Astrocyte (in vitro differentiated cells and primary cell): ENCODE measurements at regions not wholly inside any gene's neighbourhood (a gene's known extent, or its start where the extent isn't known, plus 50 kb on each side); places are given as distances from the start of the nearest gene placed in this dataset.

Source experiments
- DNase-seq: peaks from one replicate; pipeline ENCODE4 v3.0.0-alpha.2; 2010; ENCODE audit warnings: low read depth
- FAIRE-seq: peaks from 2 replicates; lab custom pipeline; 2011; peaks lifted over from hg19 to GRCh38; lab: Jason Lieb, UNC
- H2AFZ ChIP-seq: 2 replicates; pipeline ENCODE4 v1.6.0; 2012; ENCODE audit warnings: low read depth, low read length, inconsistent platforms
- H3K27ac ChIP-seq: 2 replicates; pipeline ENCODE4 v1.5.1; 2011; ENCODE audit warnings: low read depth, low read length, inconsistent platforms
- H3K27me3 ChIP-seq: 2 replicates; pipeline ENCODE4 v1.6.0; 2011; ENCODE audit warnings: low read length, inconsistent platforms; ENCODE audit not compliant: insufficient read depth
- H3K36me3 ChIP-seq: 2 replicates; pipeline ENCODE4 v1.5.1; 2011; ENCODE audit warnings: low read length, inconsistent platforms; ENCODE audit not compliant: insufficient read depth
- H3K4me1 ChIP-seq: 2 replicates; pipeline ENCODE4 v1.5.1; 2011; ENCODE audit warnings: low read length, inconsistent platforms; ENCODE audit not compliant: insufficient read depth
- H3K4me2 ChIP-seq: 2 replicates; pipeline ENCODE4 v1.6.0; 2012; ENCODE audit warnings: low read length, inconsistent platforms
- H3K4me3 ChIP-seq: 2 replicates; pipeline ENCODE4 v1.5.1; 2011; ENCODE audit warnings: low read depth, mild to moderate bottlenecking, low read length, inconsistent platforms; ENCODE audit not compliant: insufficient read depth
- H3K79me2 ChIP-seq: 2 replicates; pipeline ENCODE4 v1.6.0; 2012; ENCODE audit warnings: mild to moderate bottlenecking, low read length, inconsistent platforms; ENCODE audit not compliant: insufficient read depth
- H3K9ac ChIP-seq: 2 replicates; pipeline ENCODE4 v1.6.0; 2012; ENCODE audit warnings: mild to moderate bottlenecking, low read length, inconsistent platforms
- H3K9me3 ChIP-seq: 2 replicates; pipeline ENCODE4 v1.5.1; 2012; ENCODE audit warnings: low read depth, mild to moderate bottlenecking, low read length, inconsistent platforms; ENCODE audit not compliant: insufficient read depth
- H4K20me1 ChIP-seq: 2 replicates; pipeline ENCODE4 v1.6.0; 2012; ENCODE audit warnings: low read length, inconsistent platforms; ENCODE audit not compliant: insufficient read depth
- H3K27ac Mint-ChIP-seq: one replicate; pipeline ENCODE4 v1.8.0; 2021; ENCODE audit warnings: mild to moderate bottlenecking, mixed read lengths; ENCODE audit not compliant: unreplicated experiment
- H3K27me3 Mint-ChIP-seq: one replicate; pipeline ENCODE4 v1.8.0; 2021; ENCODE audit warnings: low read depth, mixed read lengths; ENCODE audit not compliant: unreplicated experiment
- H3K36me3 Mint-ChIP-seq: one replicate; pipeline ENCODE4 v1.8.0; 2021; ENCODE audit warnings: low read depth, mixed read lengths; ENCODE audit not compliant: unreplicated experiment
- H3K4me1 Mint-ChIP-seq: one replicate; pipeline ENCODE4 v1.8.0; 2021; ENCODE audit warnings: low read depth, mixed read lengths; ENCODE audit not compliant: unreplicated experiment
- H3K4me3 Mint-ChIP-seq: one replicate; pipeline ENCODE4 v1.8.0; 2021; ENCODE audit warnings: mild to moderate bottlenecking, moderate library complexity, mixed read lengths; ENCODE audit not compliant: unreplicated experiment
- H3K9me3 Mint-ChIP-seq: one replicate; pipeline ENCODE4 v1.8.0; 2021; ENCODE audit warnings: mild to moderate bottlenecking, mixed read lengths; ENCODE audit not compliant: unreplicated experiment
- CTCF ChIP-seq: IDR thresholded peaks from 2 replicates; pipeline ENCODE4 v1.5.1; 2011; ENCODE audit warnings: low read depth, mild to moderate bottlenecking, inconsistent platforms, low read length, moderate library complexity; ENCODE audit not compliant: insufficient read depth
- EZH2 ChIP-seq: IDR thresholded peaks from 2 replicates; pipeline ENCODE4 v1.6.1; 2012; ENCODE audit warnings: mild to moderate bottlenecking, low read length, inconsistent platforms; ENCODE audit not compliant: insufficient read depth

DNA sequence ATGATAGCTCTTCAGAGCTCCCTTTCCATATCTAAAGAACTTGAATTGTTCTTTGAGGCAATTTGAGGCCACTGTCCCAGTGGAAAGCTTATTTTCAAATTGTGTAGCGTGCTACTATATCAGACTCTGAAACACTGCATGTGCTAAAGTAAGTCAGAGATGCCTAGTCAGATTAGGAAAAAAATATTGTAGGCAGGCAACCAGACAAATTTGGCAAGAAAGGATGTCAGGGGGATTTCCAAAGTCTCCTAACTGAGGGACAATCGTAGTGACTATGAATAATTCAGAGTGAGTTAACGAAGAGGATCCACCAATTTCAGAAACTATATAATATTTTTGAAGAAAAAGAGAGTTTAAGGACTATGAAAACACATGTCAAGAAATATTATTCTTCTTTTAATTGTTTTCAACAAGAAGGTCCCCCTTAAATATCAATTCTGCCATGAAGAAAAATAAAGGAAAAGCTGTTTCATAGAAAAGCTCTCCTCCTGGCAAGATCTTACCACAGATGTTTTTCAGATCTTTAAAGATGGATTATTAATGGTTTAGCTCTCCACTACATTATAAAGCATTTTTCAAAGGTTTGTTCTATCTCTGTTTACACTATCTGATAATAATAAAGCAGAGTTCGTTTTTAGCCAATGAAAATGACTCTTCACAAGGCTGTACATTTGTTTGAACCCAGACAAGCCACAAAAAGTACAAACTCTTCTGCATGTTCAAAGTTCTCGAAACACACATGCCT is 273.5 kb upstream of the PTGER4 start:
- no peak overlapping the region for H3K27ac ChIP-seq
- Mint-ChIP-seq H3K4me3 (no peak overlapping the region), H3K36me3 (no peaks in the 10 kb centered on the region), H3K27me3 (no peaks in the 10 kb centered on the region), H3K27ac (no peak overlapping the region), H3K4me1 (peaks cover 27% of the 10 kb centered on the region), H3K9me3 (no peaks in the 10 kb centered on the region)
- no peaks in the 10 kb centered on the region for H3K27me3 ChIP-seq
- no peak overlapping the region for H3K4me2 ChIP-seq
- no peaks in the 10 kb centered on the region for H3K36me3 ChIP-seq
- no peak overlapping the region for H3K4me3 ChIP-seq
- peaks cover 17% of the 10 kb centered on the region for H3K4me1 ChIP-seq
- no peak for TF ChIP-seq CTCF
- TF ChIP-seq EZH2 = no peak
- no peaks in the 10 kb centered on the region for H3K9me3 ChIP-seq
- DNase-seq = no peak
- H3K79me2 ChIP-seq = no peaks in the 10 kb centered on the region
- no peak overlapping the region for H2AFZ ChIP-seq
- H3K9ac ChIP-seq = no peak overlapping the region
- no peak for FAIRE-seq
- no peaks in the 10 kb centered on the region for H4K20me1 ChIP-seq

- no peak overlapping the region for H3K9ac ChIP-seq
- H3K27ac Mint-ChIP-seq = no peak overlapping the region
- H3K4me1 ChIP-seq = peaks cover 7% of the 10 kb centered on the region
- H3K9me3 Mint-ChIP-seq = no peaks in the 10 kb centered on the region
- H3K79me2 ChIP-seq = no peaks in the 10 kb centered on the region
- DNase-seq = no peak
- H3K4me3 Mint-ChIP-seq = no peak overlapping the region
- H3K9me3 ChIP-seq = no peaks in the 10 kb centered on the region
- H3K27ac ChIP-seq = no peak overlapping the region
- no peak overlapping the region for H3K4me3 ChIP-seq
- no peaks in the 10 kb centered on the region for H4K20me1 ChIP-seq
- no peak overlapping the region for H3K4me2 ChIP-seq
- H3K36me3 Mint-ChIP-seq = no peaks in the 10 kb centered on the region
- peak; percentile 79 for FAIRE-seq
- TF ChIP-seq EZH2 = no peak
- no peak for TF ChIP-seq CTCF
- no peaks in the 10 kb centered on the region for H3K27me3 ChIP-seq
- no peaks in the 10 kb centered on the region for H3K27me3 Mint-ChIP-seq
- no peaks in the 10 kb centered on the region for H3K36me3 ChIP-seq
- no peak overlapping the region for H2AFZ ChIP-seq
- peaks cover 26% of the 10 kb centered on the region for H3K4me1 Mint-ChIP-seq
These were observed 274.5 kb upstream of the PTGER4 start for GRCh38 chr5:40405230-40405629.

DNA sequence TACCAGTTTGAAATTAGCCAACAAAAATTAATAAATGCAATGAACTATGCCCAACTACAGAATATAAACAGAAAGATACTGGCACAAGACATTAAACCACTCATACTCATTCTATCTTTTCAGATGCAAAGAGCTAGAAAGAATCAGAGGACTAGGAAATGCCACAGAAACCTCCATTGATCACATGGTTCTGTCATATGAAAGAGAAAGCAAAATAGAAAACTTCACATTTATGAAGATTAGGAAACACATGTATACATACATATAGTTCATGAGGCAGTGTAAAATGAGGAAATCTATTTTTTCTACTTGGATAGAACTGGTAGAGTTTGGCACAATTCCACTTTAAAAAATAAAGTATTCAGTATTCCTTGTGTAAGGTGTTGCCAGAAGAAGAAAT is 275.1 kb upstream of the PTGER4 start:
- Histone ChIP-seq H3K36me3 (no peaks in the 10 kb centered on the region), H3K4me2 (no peak overlapping the region), H3K79me2 (no peaks in the 10 kb centered on the region), H2AFZ (no peak overlapping the region), H3K9ac (no peak overlapping the region), H3K27me3 (no peaks in the 10 kb centered on the region), H3K27ac (no peak overlapping the region), H3K4me3 (no peak overlapping the region), H3K4me1 (peaks cover 2% of the 10 kb centered on the region), H4K20me1 (no peaks in the 10 kb centered on the region), H3K9me3 (no peaks in the 10 kb centered on the region)
- peak overlapping the region; percentile 8 for H3K27ac Mint-ChIP-seq
- FAIRE-seq (no peak), DNase-seq (no peak)
- H3K27me3 Mint-ChIP-seq = no peaks in the 10 kb centered on the region
- peaks cover 24% of the 10 kb centered on the region for H3K4me1 Mint-ChIP-seq
- no peaks in the 10 kb centered on the region for H3K36me3 Mint-ChIP-seq
- H3K9me3 Mint-ChIP-seq = no peaks in the 10 kb centered on the region
- TF ChIP-seq EZH2 (no peak), CTCF (no peak)
- no peak overlapping the region for H3K4me3 Mint-ChIP-seq
